HepG2 (cell line): ENCODE measurements at regions not wholly inside any gene's neighbourhood (a gene's known extent, or its start where the extent isn't known, plus 50 kb on each side); places are given as distances from the start of the nearest gene placed in this dataset.

Source experiments
- ATAC-seq: fragments of 200-7000 bp; cut with Tn5 transposase; 3 replicates; pipeline ENCODE4 v1.9.1; 2020; ENCODE audit warnings: mild to moderate bottlenecking, moderate library complexity
- BruUV-seq: library from RNA; stranded (reverse); fragments of 400-500 nt; replicated peaks from 2 replicates; lab custom pipeline; 2021; lab: Mats Ljungman, UMichigan
- CTCF ChIA-PET: fragments of 300-600 bp; formaldehyde crosslinking; extraction: SDS; loops from one replicate; lab custom pipeline; 2021; ENCODE audit warnings: low total read pairs, inconsistent platforms, low intra/inter-chr PET ratio; lab: Yijun Ruan, JAX
- POLR2A ChIA-PET: fragments of 350-600 bp; sonication (Branson Sonifier 250); formaldehyde crosslinking; loops from one replicate; lab custom pipeline; 2020; ENCODE audit warnings: antibody characterized with exemption, inconsistent platforms; lab: Yijun Ruan, JAX
- DNase-seq: peaks from one replicate; pipeline ENCODE4 v3.0.0-alpha.2; 2015; ENCODE audit warnings: low spot score
- FAIRE-seq: peaks from 3 replicates; lab custom pipeline; 2011; peaks lifted over from hg19 to GRCh38; lab: Jason Lieb, UNC
- H2AFZ ChIP-seq: one replicate; pipeline ENCODE4 v1.6.1; 2011; ENCODE audit warnings: low read length, inconsistent platforms
- H3K27ac ChIP-seq: fragments of 300-600 bp; 3 replicates; pipeline ENCODE4 v1.8.0; 2011; ENCODE audit warnings: mixed run types, mild to moderate bottlenecking, mixed read lengths, low read length, inconsistent platforms; ENCODE audit not compliant: insufficient read depth; ENCODE audit errors: extremely low read length
- H3K27me3 ChIP-seq, 2 experiments: fragments of 200-600 bp in 1 of 2; 2 replicates in 1 of 2; 3 replicates in 1 of 2; pipeline versions ENCODE4 v1.6.0 to v1.8.0; 2011; ENCODE audit warnings: low read length in 2 of 2, mild to moderate bottlenecking in 2 of 2, moderate library complexity in 2 of 2, inconsistent platforms in 1 of 2; ENCODE audit not compliant: insufficient read depth in 2 of 2, control insufficient read depth in 1 of 2
- H3K36me3 ChIP-seq, 2 experiments: fragments of 200-600 bp in 1 of 2; replicated peaks in 1 of 2; 2 replicates in 1 of 2; 3 replicates in 1 of 2; pipeline versions ENCODE4 v1.5.1 to v1.8.0; 2011; ENCODE audit warnings: low read length in 2 of 2, inconsistent platforms in 1 of 2; ENCODE audit not compliant: insufficient read depth in 2 of 2, control insufficient read depth in 1 of 2
- H3K4me1 ChIP-seq: 2 replicates; pipeline ENCODE4 v1.5.1; 2012; ENCODE audit warnings: low read length, inconsistent platforms; ENCODE audit not compliant: insufficient read depth
- H3K4me2 ChIP-seq: 2 replicates; pipeline ENCODE4 v1.6.0; 2011; ENCODE audit warnings: low read depth, low read length, inconsistent platforms
- H3K4me3 ChIP-seq, 3 experiments: fragments of 200-600 bp in 1 of 3; sonication (generic), shearing (Covaris generic) in 1 of 3; replicated peaks in 1 of 3; 2 replicates each; pipeline ENCODE4 v1.5.1; 2011 to 2016; ENCODE audit warnings: low read length in 3 of 3, inconsistent platforms in 2 of 3, low read depth in 2 of 3, mild to moderate bottlenecking in 2 of 3, control low read depth in 1 of 3, mixed read lengths in 1 of 3; ENCODE audit not compliant: insufficient read depth in 1 of 3
- H3K79me2 ChIP-seq: one replicate; pipeline ENCODE4 v1.6.1; 2011; ENCODE audit warnings: low read length, inconsistent platforms; ENCODE audit not compliant: insufficient read depth
- H3K9ac ChIP-seq: 2 replicates; pipeline ENCODE4 v1.6.0; 2011; ENCODE audit warnings: mild to moderate bottlenecking, low read depth, low read length, inconsistent platforms; ENCODE audit not compliant: insufficient read depth
- H3K9me3 ChIP-seq: 2 replicates; pipeline ENCODE4 v1.5.1; 2012; ENCODE audit warnings: mild to moderate bottlenecking, low read length
- H4K20me1 ChIP-seq: 2 replicates; pipeline ENCODE4 v1.6.0; 2011; ENCODE audit warnings: inconsistent platforms, mild to moderate bottlenecking, low read length, moderate library complexity; ENCODE audit not compliant: insufficient read depth
- ETS1 ChIP-seq: sonication (generic); formaldehyde crosslinking; IDR thresholded peaks from 2 replicates; pipeline ENCODE4 v1.4.0; 2020; ENCODE audit warnings: missing genetic modification reagents
- HNRNPH1 ChIP-seq: fragments of 200-400 bp; formaldehyde crosslinking; optimal IDR thresholded peaks from 2 replicates; pipeline ENCODE3; 2017; ENCODE audit warnings: mild to moderate bottlenecking, low read depth, low read length
- NFRKB ChIP-seq: fragments of 450-650 bp; IDR thresholded peaks from 2 replicates; pipeline ENCODE4 v1.6.1; 2017
- SOX6 ChIP-seq, 2 experiments: fragments of 450-650 bp in 1 of 2; sonication (generic) in 1 of 2; formaldehyde crosslinking in 1 of 2; IDR thresholded peaks; 2 replicates each; pipeline versions ENCODE4 v1.4.0 to v1.6.1; 2017 to 2020; ENCODE audit warnings: antibody characterized with exemption in 1 of 2, mild to moderate bottlenecking in 1 of 2, missing genetic modification reagents in 1 of 2
- SP140L ChIP-seq: sonication (generic); formaldehyde crosslinking; IDR thresholded peaks from 2 replicates; pipeline ENCODE4 v1.4.0; 2020; ENCODE audit warnings: missing genetic modification reagents, borderline replicate concordance
- TOE1 ChIP-seq: sonication (generic); formaldehyde crosslinking; IDR thresholded peaks from 2 replicates; pipeline ENCODE4 v1.4.0; 2020; ENCODE audit warnings: mild to moderate bottlenecking, missing genetic modification reagents
- ZBTB20 ChIP-seq: sonication (generic); formaldehyde crosslinking; IDR thresholded peaks from 2 replicates; pipeline ENCODE4 v1.8.1; 2023; ENCODE audit warnings: missing genetic modification reagents, low read depth, mild to moderate bottlenecking, borderline replicate concordance
- ZMYM2 ChIP-seq: sonication (generic); formaldehyde crosslinking; IDR thresholded peaks from 2 replicates; pipeline ENCODE4 v1.8.0; 2022; ENCODE audit warnings: mild to moderate bottlenecking, missing genetic modification reagents
- ZNF251 ChIP-seq: sonication (generic); formaldehyde crosslinking; IDR thresholded peaks from 2 replicates; pipeline ENCODE4 v1.9.0; 2021; ENCODE audit warnings: mild to moderate bottlenecking, missing genetic modification reagents
- ZNF564 ChIP-seq: sonication (generic); formaldehyde crosslinking; IDR thresholded peaks from 2 replicates; pipeline ENCODE4 v1.8.1; 2023; ENCODE audit warnings: mild to moderate bottlenecking, missing genetic modification reagents
- ZNF724P ChIP-seq: sonication (generic); formaldehyde crosslinking; IDR thresholded peaks from 2 replicates; pipeline ENCODE4 v1.8.0; 2022; ENCODE audit warnings: missing genetic modification reagents, borderline replicate concordance
- WGBS: methylation state at CpG from one replicate; pipeline ENCODE4 v1.1.6; 2017; ENCODE audit warnings: low lambda C conversion rate; 5-methylcytosine and 5-hydroxymethylcytosine counted together
- in situ Hi-C: cut with HindIII; loops from 2 replicates; pipeline ENCODE4 v1.10.0; 2017; ENCODE audit warnings: low pct_unique_long_range_greater_than_20kb; ENCODE audit not compliant: extremely low pct_ligation_motif_present
- intact Hi-C: fragments of 100-400 bp; cut with micrococcal nuclease; formaldehyde crosslinking; loops from one replicate; pipeline ENCODE4 v1.10.0; 2022; ENCODE audit not compliant: unreplicated experiment
- TF ChIP-seq, protein P1 (sequence below): sonication (generic); formaldehyde crosslinking; conservative IDR thresholded peaks from 2 replicates; pipeline ENCODE4 v1.4.0; 2020; ENCODE audit warnings: missing genetic modification reagents
- TF ChIP-seq, protein P2 (sequence below): sonication (generic); formaldehyde crosslinking; conservative IDR thresholded peaks from 2 replicates; pipeline ENCODE4 v1.8.0; 2022; ENCODE audit warnings: low read depth, missing genetic modification reagents

GRCh38 chr14:53237488-53237887, 84.4 kb upstream of the DDHD1 start:
- TF ChIP-seq, protein P1, sequence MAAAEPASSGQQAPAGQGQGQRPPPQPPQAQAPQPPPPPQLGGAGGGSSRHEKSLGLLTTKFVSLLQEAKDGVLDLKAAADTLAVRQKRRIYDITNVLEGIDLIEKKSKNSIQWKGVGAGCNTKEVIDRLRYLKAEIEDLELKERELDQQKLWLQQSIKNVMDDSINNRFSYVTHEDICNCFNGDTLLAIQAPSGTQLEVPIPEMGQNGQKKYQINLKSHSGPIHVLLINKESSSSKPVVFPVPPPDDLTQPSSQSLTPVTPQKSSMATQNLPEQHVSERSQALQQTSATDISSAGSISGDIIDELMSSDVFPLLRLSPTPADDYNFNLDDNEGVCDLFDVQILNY: no peak
- TF ChIP-seq TOE1 (CRISPR knock-in tag) (no peak), ZBTB20 (CRISPR knock-in tag) (no peak), ZNF564 (CRISPR knock-in tag) (no peak), SOX6 (IDR thresholded peaks at IDR 0.05) (no peak), SOX6 (CRISPR knock-in tag; IDR thresholded peaks at IDR 0.05) (no peak), ZNF724P (CRISPR knock-in tag) (no peak), ETS1 (CRISPR knock-in tag) (no peak), SP140L (CRISPR knock-in tag) (no peak), ZMYM2 (no peak), ZNF251 (CRISPR knock-in tag) (no peak), NFRKB (no peak), HNRNPH1 (no peak)
- TF ChIP-seq, protein P2, sequence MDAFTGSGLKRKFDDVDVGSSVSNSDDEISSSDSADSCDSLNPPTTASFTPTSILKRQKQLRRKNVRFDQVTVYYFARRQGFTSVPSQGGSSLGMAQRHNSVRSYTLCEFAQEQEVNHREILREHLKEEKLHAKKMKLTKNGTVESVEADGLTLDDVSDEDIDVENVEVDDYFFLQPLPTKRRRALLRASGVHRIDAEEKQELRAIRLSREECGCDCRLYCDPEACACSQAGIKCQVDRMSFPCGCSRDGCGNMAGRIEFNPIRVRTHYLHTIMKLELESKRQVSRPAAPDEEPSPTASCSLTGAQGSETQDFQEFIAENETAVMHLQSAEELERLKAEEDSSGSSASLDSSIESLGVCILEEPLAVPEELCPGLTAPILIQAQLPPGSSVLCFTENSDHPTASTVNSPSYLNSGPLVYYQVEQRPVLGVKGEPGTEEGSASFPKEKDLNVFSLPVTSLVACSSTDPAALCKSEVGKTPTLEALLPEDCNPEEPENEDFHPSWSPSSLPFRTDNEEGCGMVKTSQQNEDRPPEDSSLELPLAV (CRISPR knock-in tag): no peak
- in situ Hi-C loops: no loop called here
- intact Hi-C loops: no loop called here
- Histone ChIP-seq H3K9ac (no peak overlapping the region), H3K9me3 (no peaks in the 10 kb centered on the region; the same call in 1 of the 2 replicates), H2AFZ (no peak overlapping the region), H3K36me3 (no peaks in the 10 kb centered on the region), H4K20me1 (no peaks in the 10 kb centered on the region), H3K27me3 (no peaks in the 10 kb centered on the region), H3K4me2 (no peak overlapping the region), H3K27ac (no peak overlapping the region), H3K79me2 (no peaks in the 10 kb centered on the region), H3K4me3 (no peak overlapping the region), H3K4me1 (no peaks in the 10 kb centered on the region)
- WGBS: 83% methylated on average over 1 of the region's 1 CpG
- BruUV-seq: no TSS peak
- ChIA-PET POLR2A (no interaction called here), CTCF (no interaction called here)
- DNase-seq: no peak
- no peak for FAIRE-seq
- ATAC-seq: no peak
